Prostate gland (tissue), 2 donors: ENCODE measurements at regions not wholly inside any gene's neighbourhood (a gene's known extent, or its start where the extent isn't known, plus 50 kb on each side); places are given as distances from the start of the nearest gene placed in this dataset.
"Not testable (repeated sequence)": the region's sequence is repeated elsewhere in the genome, so short reads cannot be mapped to it uniquely, and the experiment has no call there.

Experiments used
- DNase-seq: peaks from one replicate; pipeline ENCODE4 v3.0.0-alpha.2; 2019; ENCODE audit warnings: low spot score
- H3K27ac ChIP-seq, 2 donors: fragments of 200-600 bp; sonication (generic); 2 replicates each; pipeline ENCODE4 v1.5.1; 2017 to 2019
- H3K27me3 ChIP-seq: fragments of 200-600 bp; sonication (generic); replicated peaks from 2 replicates; pipeline ENCODE4 v1.5.1; 2019; ENCODE audit not compliant: insufficient read depth
- H3K36me3 ChIP-seq, 2 donors: fragments of 200-600 bp; sonication (generic); 1 replicate in 1 of 2; 2 replicates in 1 of 2; pipeline versions ENCODE4 v1.5.1 to v1.8.1; 2017 to 2019
- H3K4me1 ChIP-seq: fragments of 200-600 bp; sonication (generic); replicated peaks from 2 replicates; pipeline ENCODE4 v1.5.1; 2019
- H3K4me3 ChIP-seq, 2 donors: fragments of 200-600 bp; sonication (generic); 2 replicates each; pipeline ENCODE4 v1.5.1; 2017 to 2019
- H3K9me3 ChIP-seq: fragments of 200-600 bp; sonication (generic); 2 replicates; pipeline ENCODE4 v1.5.1; 2017
- CTCF ChIP-seq, 4 experiments: fragments of 200-600 bp in 2 of 4; fragments of 450-650 bp in 2 of 4; sonication (generic) in 2 of 4; IDR thresholded peaks; 1 replicate in 3 of 4; 2 replicates in 1 of 4; pipeline ENCODE4 v1.5.1; 2016 to 2019; ENCODE audit warnings: antibody characterized with exemption in 4 of 4, mild to moderate bottlenecking in 2 of 4, moderate library complexity in 2 of 4
- POLR2A ChIP-seq: fragments of 450-650 bp; IDR thresholded peaks from one replicate; pipeline ENCODE4 v1.6.1; 2016; ENCODE audit warnings: antibody characterized with exemption, mild to moderate bottlenecking
- POLR2AphosphoS5 ChIP-seq: sonication (generic); formaldehyde crosslinking; IDR thresholded peaks from one replicate; pipeline ENCODE4 v1.6.1; 2017; ENCODE audit warnings: antibody characterized with exemption
- WGBS: methylation state at CpG from one replicate; pipeline ENCODE4 v1.1.5; 2018; 5-methylcytosine and 5-hydroxymethylcytosine counted together
- intact Hi-C: fragments of 100-400 bp; cut with DNase I; formaldehyde crosslinking; loops from one replicate; pipeline ENCODE4 v1.14.2; 2022

GRCh38 chr18:46236156-46236555, 132.0 kb downstream of the HAUS1 start:
- intact Hi-C loops = no loop called here
- Histone ChIP-seq H3K9me3 (no peaks in the 10 kb centered on the region), H3K4me1 (no peaks in the 10 kb centered on the region), H3K4me3 (no peak overlapping the region), H3K27ac (no peak overlapping the region), H3K27me3 (no peaks in the 10 kb centered on the region), H3K36me3 (no peaks in the 10 kb centered on the region)
- TF ChIP-seq POLR2AphosphoS5 (no peak), CTCF (IDR thresholded peaks at IDR 0.05) (no peak), POLR2A (no peak)
- 83% methylated on average over 4 of the region's 4 CpGs for WGBS
- DNase-seq = no peak

- Histone ChIP-seq H3K9me3 (no peaks in the 10 kb centered on the region), H3K4me1 (no peaks in the 10 kb centered on the region), H3K27ac (no peak overlapping the region), H3K4me3 (no peak overlapping the region), H3K27me3 (no peaks in the 10 kb centered on the region), H3K36me3 (no peaks in the 10 kb centered on the region)
- no peak for DNase-seq
- intact Hi-C loops = no loop called here
- TF ChIP-seq CTCF (IDR thresholded peaks at IDR 0.05) (no peak), POLR2AphosphoS5 (no peak), POLR2A (no peak)
- WGBS = 65% methylated on average over 1 of the region's 1 CpG
Observed at GRCh38 chr18:46237891-46238290, 133.7 kb downstream of the HAUS1 start.

GRCh38 chr18:46239549-46239948, 135.4 kb downstream of the HAUS1 start:
- Histone ChIP-seq H3K9me3 (no peaks in the 10 kb centered on the region), H3K4me3 (no peak overlapping the region), H3K27ac (no peak overlapping the region), H3K27me3 (no peaks in the 10 kb centered on the region), H3K36me3 (no peaks in the 10 kb centered on the region), H3K4me1 (no peaks in the 10 kb centered on the region)
- intact Hi-C loops = no loop called here
- no peak for TF ChIP-seq POLR2A
- no peak for TF ChIP-seq CTCF (IDR thresholded peaks at IDR 0.05)
- TF ChIP-seq POLR2AphosphoS5 = no peak
- DNase-seq = no peak

- TF ChIP-seq POLR2AphosphoS5 = no peak
Observed at GRCh38 chr18:46239998-46240397, 135.8 kb downstream of the HAUS1 start.

GRCh38 chr18:46241393-46241792, 137.2 kb downstream of the HAUS1 start:
- 93% methylated on average over 7 of the region's 7 CpGs for WGBS
- H3K4me1 ChIP-seq, H3K36me3 ChIP-seq, H3K27me3 ChIP-seq, DNase-seq, intact Hi-C loops, H3K9me3 ChIP-seq, H3K27ac ChIP-seq, H3K4me3 ChIP-seq: not testable (repeated sequence)

More at GRCh38 chr18:46239998-46240397, 135.8 kb downstream of the HAUS1 start:
- H3K27me3 ChIP-seq = no peaks in the 10 kb centered on the region
- DNase-seq = no peak
- no peaks in the 10 kb centered on the region for H3K9me3 ChIP-seq
- 83% methylated on average over 4 of the region's 4 CpGs for WGBS
- H3K4me1 ChIP-seq = no peaks in the 10 kb centered on the region
- intact Hi-C loops = no loop called here
- no peaks in the 10 kb centered on the region for H3K36me3 ChIP-seq
- no peak overlapping the region for H3K4me3 ChIP-seq
- H3K27ac ChIP-seq = no peak overlapping the region

- Histone ChIP-seq H3K36me3 (no peaks in the 10 kb centered on the region), H3K9me3 (no peaks in the 10 kb centered on the region), H3K4me3 (no peak overlapping the region), H3K4me1 (no peaks in the 10 kb centered on the region), H3K27ac (no peak overlapping the region), H3K27me3 (no peaks in the 10 kb centered on the region)
- WGBS = 93% methylated on average over 6 of the region's 6 CpGs
- no peak for DNase-seq
- no peak for TF ChIP-seq POLR2AphosphoS5
- TF ChIP-seq CTCF (IDR thresholded peaks at IDR 0.05) = no peak
- no peak for TF ChIP-seq POLR2A
- intact Hi-C loops = no loop called here
Observed at GRCh38 chr18:46242183-46242582, 138.0 kb downstream of the HAUS1 start.
